ENCODE measurements at regions not wholly inside any gene's neighbourhood (a gene's known extent, or its start where the extent isn't known, plus 50 kb on each side); places are given as distances from the start of the nearest gene placed in this dataset.

DNA sequence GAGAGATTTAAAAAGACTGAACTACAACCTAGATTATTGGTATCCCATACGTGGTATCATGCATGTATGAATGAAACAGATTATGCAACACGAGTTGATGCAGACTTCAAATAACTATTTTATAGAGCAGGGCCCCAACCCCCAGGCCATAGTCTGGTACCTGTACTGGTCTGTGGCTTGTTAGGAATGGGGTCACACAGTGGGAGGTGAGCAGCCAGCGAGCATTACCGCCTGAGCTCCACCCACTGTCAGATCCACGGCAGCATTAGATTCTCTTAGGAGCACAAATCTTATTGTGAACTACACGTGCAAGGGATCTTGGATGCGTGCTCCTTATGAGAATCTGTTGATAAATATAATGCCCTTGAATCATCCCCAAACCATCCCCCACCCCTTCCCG lies 320.2 kb downstream of the TBC1D4 start:
- no peaks in the 10 kb centered on the region for H3K36me3 ChIP-seq
- no peak overlapping the region for H3K27ac ChIP-seq
- TF ChIP-seq, protein P1, sequence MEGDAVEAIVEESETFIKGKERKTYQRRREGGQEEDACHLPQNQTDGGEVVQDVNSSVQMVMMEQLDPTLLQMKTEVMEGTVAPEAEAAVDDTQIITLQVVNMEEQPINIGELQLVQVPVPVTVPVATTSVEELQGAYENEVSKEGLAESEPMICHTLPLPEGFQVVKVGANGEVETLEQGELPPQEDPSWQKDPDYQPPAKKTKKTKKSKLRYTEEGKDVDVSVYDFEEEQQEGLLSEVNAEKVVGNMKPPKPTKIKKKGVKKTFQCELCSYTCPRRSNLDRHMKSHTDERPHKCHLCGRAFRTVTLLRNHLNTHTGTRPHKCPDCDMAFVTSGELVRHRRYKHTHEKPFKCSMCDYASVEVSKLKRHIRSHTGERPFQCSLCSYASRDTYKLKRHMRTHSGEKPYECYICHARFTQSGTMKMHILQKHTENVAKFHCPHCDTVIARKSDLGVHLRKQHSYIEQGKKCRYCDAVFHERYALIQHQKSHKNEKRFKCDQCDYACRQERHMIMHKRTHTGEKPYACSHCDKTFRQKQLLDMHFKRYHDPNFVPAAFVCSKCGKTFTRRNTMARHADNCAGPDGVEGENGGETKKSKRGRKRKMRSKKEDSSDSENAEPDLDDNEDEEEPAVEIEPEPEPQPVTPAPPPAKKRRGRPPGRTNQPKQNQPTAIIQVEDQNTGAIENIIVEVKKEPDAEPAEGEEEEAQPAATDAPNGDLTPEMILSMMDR (IDR thresholded peaks at IDR 0.05): no peak
- H3K9me3 ChIP-seq: peaks cover 0 to 2% of the 10 kb centered on the region in 2 donors
- H3K4me1 ChIP-seq: no peaks in the 10 kb centered on the region
- no peak overlapping the region for H3K4me3 ChIP-seq
- H3K27me3 ChIP-seq: no peaks in the 10 kb centered on the region
- no peak for DNase-seq (ENCODE audit: low spot score)

DNA sequence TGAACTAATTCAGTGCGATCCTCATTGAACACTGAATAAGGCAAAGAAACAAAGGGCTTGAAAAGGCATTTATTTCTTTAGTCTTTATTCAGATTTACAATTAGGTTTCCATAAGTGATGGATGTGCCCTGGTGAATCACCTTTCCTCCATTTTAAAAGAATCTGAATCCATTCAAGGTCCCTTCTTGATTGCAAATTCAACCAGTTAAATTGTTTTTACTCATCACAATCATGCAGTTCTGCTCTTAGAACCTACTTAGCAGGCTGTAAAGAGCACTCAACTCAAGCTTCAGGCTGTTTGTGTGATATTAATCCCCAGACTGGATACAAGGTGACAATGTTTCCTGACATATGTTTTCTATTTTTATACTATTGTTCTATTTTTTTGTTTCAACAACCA lies 321.0 kb downstream of the TBC1D4 start:
- Histone ChIP-seq H3K27ac (no peak overlapping the region), H3K27me3 (no peaks in the 10 kb centered on the region), H3K4me1 (no peaks in the 10 kb centered on the region), H3K9me3 (peaks cover 0 to 6% of the 10 kb centered on the region in 2 donors), H3K36me3 (no peaks in the 10 kb centered on the region), H3K4me3 (no peak overlapping the region)
- TF ChIP-seq, protein P1 (IDR thresholded peaks at IDR 0.05): no peak
- DNase-seq (ENCODE audit: low spot score): no peak

DNA sequence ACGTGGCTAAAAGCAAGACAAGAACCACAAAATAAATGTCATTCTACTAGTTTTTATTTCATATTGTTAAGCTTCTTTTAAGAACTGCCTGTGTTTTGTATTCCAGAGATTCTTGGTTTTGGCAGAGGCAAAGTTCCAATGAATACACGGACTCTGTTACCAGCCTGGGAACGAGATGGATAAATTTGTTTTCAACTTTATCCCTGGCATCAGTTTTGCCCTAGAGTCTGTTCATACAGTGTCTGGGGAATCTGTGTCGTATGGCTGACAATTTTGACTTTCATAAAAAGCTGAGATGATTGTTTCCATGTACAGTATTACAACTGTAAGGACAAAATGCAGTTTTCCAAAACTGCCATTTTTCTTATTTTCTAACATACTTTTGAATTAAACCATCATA lies 327.6 kb downstream of the TBC1D4 start:
- Histone ChIP-seq H3K36me3 (no peaks in the 10 kb centered on the region), H3K9me3 (peaks cover 0 to 6% of the 10 kb centered on the region in 2 donors), H3K4me3 (no peak overlapping the region), H3K27me3 (no peaks in the 10 kb centered on the region), H3K27ac (no peak overlapping the region), H3K4me1 (no peaks in the 10 kb centered on the region)
- DNase-seq (ENCODE audit: low spot score): no peak
- TF ChIP-seq, protein P1 (IDR thresholded peaks at IDR 0.05): no peak

DNA sequence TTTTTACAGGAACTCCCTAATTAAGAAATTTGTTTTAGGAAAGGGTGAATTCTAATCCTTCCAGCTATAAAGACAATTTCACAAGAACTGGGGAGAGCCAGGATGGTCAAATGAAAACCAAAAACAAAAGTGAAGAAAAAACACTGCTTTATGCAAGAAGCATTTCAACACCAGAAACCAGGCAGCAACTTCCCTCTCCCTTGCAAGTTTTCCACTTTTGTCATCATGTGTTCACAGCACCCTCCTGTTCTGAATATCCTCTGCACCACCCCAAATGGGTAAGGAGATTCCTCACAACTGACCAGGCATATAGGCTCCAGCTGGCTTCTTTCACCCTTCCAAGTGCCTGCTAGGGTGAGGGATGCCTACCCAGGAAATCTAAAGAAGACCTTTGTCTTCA lies 328.1 kb downstream of the TBC1D4 start:
- DNase-seq (ENCODE audit: low spot score): no peak
- TF ChIP-seq, protein P1 (IDR thresholded peaks at IDR 0.05): no peak
- Histone ChIP-seq H3K4me3 (no peak overlapping the region), H3K36me3 (no peaks in the 10 kb centered on the region), H3K9me3 (peaks cover 0 to 6% of the 10 kb centered on the region in 2 donors), H3K27ac (no peak overlapping the region), H3K27me3 (no peaks in the 10 kb centered on the region), H3K4me1 (no peaks in the 10 kb centered on the region)

DNA sequence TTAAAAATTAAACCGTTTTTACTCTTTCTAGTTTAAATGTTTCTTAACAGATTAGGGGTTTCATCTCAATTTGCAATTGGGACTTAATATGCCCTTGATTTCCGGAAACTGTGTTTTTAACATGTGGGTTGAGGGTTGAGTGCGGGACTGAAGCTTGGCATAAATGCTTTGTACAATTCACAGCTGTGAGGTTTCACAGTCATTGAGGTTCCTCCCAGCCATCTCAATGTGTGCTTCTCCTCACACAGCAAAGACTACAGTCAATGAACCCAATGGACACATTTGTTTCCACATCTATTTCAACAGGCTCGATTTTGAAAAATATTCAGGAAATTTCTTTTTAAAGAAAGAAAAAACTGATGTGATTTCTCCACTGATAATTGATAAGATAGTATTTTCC lies 328.6 kb downstream of the TBC1D4 start:
- Histone ChIP-seq H3K27me3 (no peaks in the 10 kb centered on the region), H3K36me3 (no peaks in the 10 kb centered on the region), H3K27ac (no peak overlapping the region), H3K4me1 (no peaks in the 10 kb centered on the region), H3K4me3 (no peak overlapping the region), H3K9me3 (peaks cover 0 to 6% of the 10 kb centered on the region in 2 donors)
- no peak for DNase-seq (ENCODE audit: low spot score)
- TF ChIP-seq, protein P1 (IDR thresholded peaks at IDR 0.05): no peak

DNA sequence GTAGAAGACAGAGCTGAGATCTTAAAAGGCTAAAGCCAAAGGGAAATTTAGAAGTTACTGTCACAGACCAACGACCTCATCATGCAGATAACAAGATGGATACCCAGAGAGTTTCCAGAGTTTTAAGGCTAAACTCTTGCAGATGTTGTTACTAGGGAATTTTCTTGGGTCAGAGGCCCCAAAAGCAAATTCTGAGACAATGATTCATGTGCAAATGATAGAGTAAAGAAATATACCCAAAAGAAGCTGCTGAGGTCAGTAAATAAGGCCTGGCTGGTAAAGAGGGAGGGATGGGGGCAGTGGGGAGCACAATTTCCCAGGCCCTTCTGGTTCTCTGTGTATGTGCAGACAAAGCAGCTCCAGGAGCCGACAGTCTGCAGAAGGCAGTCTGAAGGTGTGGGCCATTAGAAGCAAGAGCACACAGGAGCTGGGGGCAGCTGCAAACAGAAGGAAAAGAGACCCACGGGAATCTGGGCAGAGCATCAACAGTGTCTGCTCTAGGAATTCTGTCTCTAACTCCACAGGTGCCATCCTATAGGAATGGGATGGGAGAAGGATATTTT lies 330.8 kb downstream of the TBC1D4 start:
- no peaks in the 10 kb centered on the region for H3K36me3 ChIP-seq
- no peaks in the 10 kb centered on the region for H3K27me3 ChIP-seq
- TF ChIP-seq, protein P1 (IDR thresholded peaks at IDR 0.05): no peak
- no peak overlapping the region for H3K4me3 ChIP-seq
- no peaks in the 10 kb centered on the region for H3K4me1 ChIP-seq
- H3K9me3 ChIP-seq: no peaks in the 10 kb centered on the region
- no peak overlapping the region for H3K27ac ChIP-seq
- no peak for DNase-seq (ENCODE audit: low spot score)
